Esophagus muscularis mucosa (tissue), 4 donors: ENCODE measurements at regions not wholly inside any gene's neighbourhood (a gene's known extent, or its start where the extent isn't known, plus 50 kb on each side); places are given as distances from the start of the nearest gene placed in this dataset.

Experiments
- DNase-seq: peaks from one replicate; pipeline ENCODE4 v3.0.0-alpha.2; 2017; ENCODE audit errors: extremely low spot score
- H3K27ac ChIP-seq, 4 donors: fragments of 200-600 bp; sonication (generic); replicated peaks in 1 of 4; 1 replicate in 3 of 4; 2 replicates in 1 of 4; pipeline ENCODE4 v1.5.1; 2016 to 2019; ENCODE audit warnings: mild to moderate bottlenecking in 1 of 4
- H3K27me3 ChIP-seq, 4 donors: fragments of 200-600 bp; sonication (generic); one replicate each; pipeline versions ENCODE4 v1.5.1 to v1.6.0; 2016 to 2019
- H3K36me3 ChIP-seq, 4 donors: fragments of 200-600 bp; sonication (generic); one replicate each; pipeline ENCODE4 v1.5.1; 2016 to 2019
- H3K4me1 ChIP-seq, 4 donors: fragments of 200-600 bp; sonication (generic); one replicate each; pipeline ENCODE4 v1.5.1; 2016 to 2019
- H3K4me3 ChIP-seq, 4 donors: fragments of 200-600 bp; sonication (generic); 1 replicate in 2 of 4; 2 replicates in 2 of 4; pipeline ENCODE4 v1.5.1; 2016 to 2019; ENCODE audit warnings: mild to moderate bottlenecking in 4 of 4, moderate library complexity in 1 of 4
- H3K9me3 ChIP-seq, 4 donors: fragments of 200-600 bp; sonication (generic); 1 replicate in 3 of 4; 2 replicates in 1 of 4; pipeline ENCODE4 v1.5.1; 2016 to 2019
- CTCF ChIP-seq, 3 experiments: fragments of 200-600 bp in 2 of 3; fragments of 450-650 bp in 1 of 3; sonication (generic) in 2 of 3; IDR thresholded peaks; one replicate each; pipeline ENCODE4 v1.5.1; 2017 to 2019; ENCODE audit warnings: antibody characterized with exemption in 3 of 3, mild to moderate bottlenecking in 2 of 3, moderate library complexity in 1 of 3
- EP300 ChIP-seq: sonication (generic); formaldehyde crosslinking; IDR thresholded peaks from one replicate; pipeline ENCODE4 v1.6.1; 2017; ENCODE audit warnings: antibody characterized with exemption
- POLR2A ChIP-seq: fragments of 450-650 bp; IDR thresholded peaks from one replicate; pipeline ENCODE4 v1.6.1; 2017; ENCODE audit warnings: antibody characterized with exemption, moderate library complexity, mild to moderate bottlenecking, low read depth
- POLR2AphosphoS5 ChIP-seq, 2 donors: sonication (generic); formaldehyde crosslinking; IDR thresholded peaks; one replicate each; pipeline ENCODE4 v1.6.1; 2017; ENCODE audit warnings: antibody characterized with exemption in 2 of 2
- WGBS: methylation state at CpG from one replicate; pipeline ENCODE4 v1.1.5; 2018; 5-methylcytosine and 5-hydroxymethylcytosine counted together
- intact Hi-C: fragments of 100-400 bp; cut with DNase I; formaldehyde crosslinking; loops from one replicate; pipeline ENCODE4 v1.15.1; 2023

DNA sequence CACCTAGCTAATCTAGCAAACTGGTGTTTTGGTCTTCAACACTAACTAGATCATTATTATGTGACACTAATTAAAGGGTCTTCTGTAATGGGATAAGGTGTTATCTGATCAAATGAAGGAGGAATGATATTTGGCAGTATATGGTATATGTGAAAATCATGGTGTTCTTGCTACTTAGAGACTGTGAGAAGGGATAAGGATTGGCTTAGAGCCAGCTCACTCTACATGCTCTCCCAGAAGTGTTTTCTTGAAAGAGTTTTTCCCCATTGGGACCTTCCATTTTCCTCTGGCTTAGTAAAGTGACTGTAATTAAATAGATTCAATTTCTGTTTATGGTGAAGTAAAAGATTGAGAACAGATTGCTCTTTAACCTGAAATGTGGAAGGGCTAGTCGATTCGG lies 71.2 kb upstream of the RGL1 start:
- H3K36me3 ChIP-seq, result no peaks in the 10 kb centered on the region
- H3K4me1 ChIP-seq, result peaks cover 19 to 21% (median 19%) of the 10 kb centered on the region in 4 donors
- WGBS, result 86% methylated on average over 2 of the region's 2 CpGs
- H3K4me3 ChIP-seq, result no peak overlapping the region
- H3K9me3 ChIP-seq, result no peaks in the 10 kb centered on the region
- DNase-seq, result no peak
- TF ChIP-seq POLR2AphosphoS5 (IDR thresholded peaks at IDR 0.05) (no peak), CTCF (IDR thresholded peaks at IDR 0.05) (no peak), EP300 (no peak), POLR2A (no peak)
- intact Hi-C loops, result no loop called here
- H3K27me3 ChIP-seq, result no peaks in the 10 kb centered on the region
- H3K27ac ChIP-seq, result no peak overlapping the region

DNA sequence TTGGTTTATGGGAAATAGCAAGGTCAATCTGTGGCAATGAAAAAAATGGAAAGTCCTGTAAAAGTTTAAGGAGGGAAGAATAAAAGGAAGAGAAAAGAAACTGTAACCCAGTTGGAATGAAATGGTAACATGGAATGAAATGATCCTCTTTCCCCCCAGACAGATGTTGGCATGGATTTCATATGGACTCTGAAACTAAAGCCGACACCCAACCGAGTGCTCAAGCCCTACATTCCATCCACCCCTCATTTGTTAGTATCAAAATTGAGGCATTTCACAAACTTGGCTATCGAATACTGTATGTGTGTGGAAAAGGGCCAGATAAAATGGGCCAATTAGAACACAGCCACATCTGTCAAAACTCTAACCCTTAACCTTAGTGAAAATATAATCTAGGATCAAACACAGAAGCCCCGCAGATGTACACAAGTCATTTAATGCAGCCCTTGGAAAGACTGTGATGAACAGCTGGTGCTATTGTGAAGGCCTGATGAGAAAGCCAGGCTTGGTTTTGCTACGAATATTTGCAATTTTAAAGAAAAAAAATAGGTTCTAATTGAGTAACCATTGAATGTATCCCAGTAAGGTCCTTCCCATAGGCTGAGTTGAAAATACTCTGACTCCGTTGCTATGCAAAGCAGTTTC lies 72.6 kb upstream of the RGL1 start:
- H3K9me3 ChIP-seq, result no peaks in the 10 kb centered on the region
- 87% methylated on average over 6 of the region's 6 CpGs for WGBS
- intact Hi-C loops, result no loop called here

DNA sequence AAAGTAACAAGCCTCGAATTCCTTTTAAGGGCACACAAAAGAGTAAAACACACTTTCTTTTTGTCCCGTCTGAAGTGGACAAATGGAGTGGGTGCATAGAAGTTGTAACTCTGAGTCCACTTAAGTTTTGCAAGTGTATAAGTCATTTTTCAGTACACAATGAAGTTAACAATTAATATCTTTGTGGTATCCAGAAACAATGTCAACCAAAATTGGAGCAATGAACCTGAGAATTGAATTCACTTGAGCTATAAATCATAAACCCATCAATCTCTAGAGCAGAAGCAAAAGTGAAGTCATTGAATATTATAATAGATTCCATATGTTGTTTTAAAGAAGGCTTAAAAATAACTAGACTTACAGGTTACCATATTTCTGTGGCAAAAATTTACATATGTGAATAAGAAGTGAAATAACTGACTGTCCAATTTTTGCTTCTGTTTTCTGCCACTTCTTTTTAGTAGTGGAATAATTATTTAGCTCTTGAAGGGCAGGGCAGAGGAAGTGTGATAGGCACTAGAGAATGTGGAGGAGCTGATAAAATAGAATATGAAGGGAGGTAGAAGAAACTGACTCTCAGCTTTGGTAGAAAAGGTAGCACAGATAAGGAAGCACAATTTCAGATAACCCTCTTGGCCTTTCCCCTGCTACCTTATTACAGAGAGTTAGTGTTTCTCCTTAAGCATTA lies 73.9 kb upstream of the RGL1 start:
- H3K36me3 ChIP-seq, result no peaks in the 10 kb centered on the region
- H3K27me3 ChIP-seq, result no peaks in the 10 kb centered on the region
- H3K4me1 ChIP-seq, result peaks cover 19 to 21% (median 19%) of the 10 kb centered on the region in 4 donors
- intact Hi-C loops, result no loop called here
- H3K27ac ChIP-seq, result no peak overlapping the region
- DNase-seq, result no peak
- 79% methylated on average over 2 of the region's 2 CpGs for WGBS
- H3K9me3 ChIP-seq, result no peaks in the 10 kb centered on the region
- TF ChIP-seq EP300 (no peak), POLR2AphosphoS5 (IDR thresholded peaks at IDR 0.05) (no peak), POLR2A (no peak), CTCF (IDR thresholded peaks at IDR 0.05) (no peak)
- H3K4me3 ChIP-seq, result no peak overlapping the region

More for the DNA sequence above, 72.6 kb upstream of the RGL1 start:
- Histone ChIP-seq H3K4me1 (peaks cover 19 to 21% (median 19%) of the 10 kb centered on the region in 4 donors), H3K4me3 (no peak overlapping the region), H3K27me3 (no peaks in the 10 kb centered on the region), H3K27ac (no peak overlapping the region), H3K36me3 (no peaks in the 10 kb centered on the region)
- TF ChIP-seq EP300 (no peak), CTCF (IDR thresholded peaks at IDR 0.05) (no peak), POLR2A (no peak), POLR2AphosphoS5 (IDR thresholded peaks at IDR 0.05) (no peak)
- no peak for DNase-seq

- H3K9me3 ChIP-seq, result no peaks in the 10 kb centered on the region
- peaks cover 14 to 16% (median 15%) of the 10 kb centered on the region in 4 donors for H3K4me1 ChIP-seq
- TF ChIP-seq POLR2AphosphoS5 (IDR thresholded peaks at IDR 0.05), result no peak
- no peaks in the 10 kb centered on the region for H3K36me3 ChIP-seq
- DNase-seq, result no peak
- intact Hi-C loops, result no loop called here
- H3K27ac ChIP-seq, result no peak overlapping the region
- WGBS, result 81% methylated on average over 2 of the region's 2 CpGs
- H3K27me3 ChIP-seq, result no peaks in the 10 kb centered on the region
- no peak overlapping the region for H3K4me3 ChIP-seq
Observed at GRCh38 chr1:183730107-183730724, 74.7 kb upstream of the RGL1 start.

GRCh38 chr1:183726825-183727224 lies 73.7 kb upstream of the APOBEC4 start:
- DNase-seq, result no peak
- no peak for TF ChIP-seq POLR2A

More at GRCh38 chr1:183726825-183727224, 73.7 kb upstream of the APOBEC4 start:
- 88% methylated on average over 1 of the region's 1 CpG for WGBS
- Histone ChIP-seq H3K27ac (no peak overlapping the region), H3K4me3 (no peak overlapping the region), H3K9me3 (no peaks in the 10 kb centered on the region), H3K36me3 (no peaks in the 10 kb centered on the region), H3K4me1 (peaks cover 0 to 7% (median 0%) of the 10 kb centered on the region in 4 donors), H3K27me3 (no peaks in the 10 kb centered on the region)
- intact Hi-C loops, result no loop called here
